Esophagus squamous epithelium (tissue), 5 donors: ENCODE measurements at regions not wholly inside any gene's neighbourhood (a gene's known extent, or its start where the extent isn't known, plus 50 kb on each side); places are given as distances from the start of the nearest gene placed in this dataset.

ENCODE experiments used
- DNase-seq: peaks from one replicate; lab custom pipeline; 2025; lab: John Stamatoyannopoulos, UW
- H3K27ac ChIP-seq, 4 donors: fragments of 200-600 bp; sonication (generic); one replicate each; pipeline ENCODE4 v1.5.1; 2016 to 2019; ENCODE audit warnings: mild to moderate bottlenecking in 1 of 4
- H3K27me3 ChIP-seq, 4 donors: fragments of 200-600 bp; sonication (generic); 1 replicate in 3 of 4; 2 replicates in 1 of 4; pipeline versions ENCODE4 v1.5.1 to v1.6.0; 2017 to 2021; ENCODE audit warnings: antibody characterized with exemption in 1 of 4
- H3K36me3 ChIP-seq, 3 donors: fragments of 200-600 bp; sonication (generic); one replicate each; pipeline ENCODE4 v1.5.1; 2016 to 2019
- H3K4me1 ChIP-seq, 3 donors: fragments of 200-600 bp; sonication (generic); one replicate each; pipeline ENCODE4 v1.5.1; 2017 to 2019
- H3K4me3 ChIP-seq, 4 donors: fragments of 200-600 bp; sonication (generic); 1 replicate in 3 of 4; 2 replicates in 1 of 4; pipeline ENCODE4 v1.5.1; 2016 to 2019; ENCODE audit warnings: mild to moderate bottlenecking in 2 of 4, moderate library complexity in 1 of 4
- H3K9me3 ChIP-seq, 3 donors: fragments of 200-600 bp; sonication (generic); one replicate each; pipeline ENCODE4 v1.5.1; 2016 to 2019
- CTCF ChIP-seq, 6 experiments: fragments of 450-650 bp in 4 of 6; fragments of 200-600 bp in 2 of 6; sonication (generic) in 2 of 6; IDR thresholded peaks; one replicate each; pipeline ENCODE4 v1.5.1; 2016 to 2019; ENCODE audit warnings: antibody characterized with exemption in 6 of 6, mild to moderate bottlenecking in 4 of 6, moderate library complexity in 4 of 6
- POLR2A ChIP-seq, 4 donors: fragments of 450-650 bp; IDR thresholded peaks; one replicate each; pipeline ENCODE4 v1.6.1; 2017; ENCODE audit warnings: antibody characterized with exemption in 4 of 4, mild to moderate bottlenecking in 4 of 4, moderate library complexity in 3 of 4
- WGBS, 2 donors: methylation state at CpG; one replicate each; pipeline ENCODE4 v1.1.5; 2018; 5-methylcytosine and 5-hydroxymethylcytosine counted together
- intact Hi-C: fragments of 100-400 bp; cut with DNase I; formaldehyde crosslinking; loops from one replicate; pipeline ENCODE4 v1.15.0; 2022
- donor health status: DM: yes; HTN: yes; CAD: no.

- Histone ChIP-seq H3K4me3 (no peak overlapping the region), H3K27me3 (no peaks in the 10 kb centered on the region), H3K9me3 (peaks cover 0 to 7% (median 0%) of the 10 kb centered on the region in 3 donors), H3K27ac (no peak overlapping the region), H3K4me1 (no peaks in the 10 kb centered on the region), H3K36me3 (no peaks in the 10 kb centered on the region)
- no peak for DNase-seq
- intact Hi-C loops, result no loop called here
- 58 to 61% methylated on average over 1 of the region's 1 CpG for WGBS, 2 donors
- no peak for TF ChIP-seq POLR2A (IDR thresholded peaks at IDR 0.05)
- TF ChIP-seq CTCF (IDR thresholded peaks at IDR 0.05), result no peak
Measured at GRCh38 chr18:53886058-53886457, 338.4 kb downstream of the MBD2 start.

GRCh38 chr18:53883771-53884170 lies 340.7 kb downstream of the MBD2 start:
- H3K27me3 ChIP-seq, result no peaks in the 10 kb centered on the region
- H3K4me3 ChIP-seq, result no peak overlapping the region
- H3K27ac ChIP-seq, result no peak overlapping the region
- peaks cover 0 to 7% (median 0%) of the 10 kb centered on the region in 3 donors for H3K9me3 ChIP-seq
- DNase-seq, result no peak
- H3K36me3 ChIP-seq, result no peaks in the 10 kb centered on the region
- TF ChIP-seq CTCF (IDR thresholded peaks at IDR 0.05) (no peak), POLR2A (IDR thresholded peaks at IDR 0.05) (no peak)
- WGBS, 2 donors, result 92 to 94% methylated on average over 2 of the region's 2 CpGs
- intact Hi-C loops, result no loop called here
- H3K4me1 ChIP-seq, result no peaks in the 10 kb centered on the region

GRCh38 chr18:53874103-53874502 lies 350.4 kb downstream of the MBD2 start:
- Histone ChIP-seq H3K4me1 (no peaks in the 10 kb centered on the region), H3K4me3 (no peak overlapping the region), H3K9me3 (peaks cover 0 to 3% (median 0%) of the 10 kb centered on the region in 3 donors), H3K36me3 (no peaks in the 10 kb centered on the region), H3K27ac (no peak overlapping the region), H3K27me3 (no peaks in the 10 kb centered on the region)
- no peak for TF ChIP-seq CTCF (IDR thresholded peaks at IDR 0.05)
- TF ChIP-seq POLR2A (IDR thresholded peaks at IDR 0.05), result no peak
- DNase-seq, result no peak
- WGBS, 2 donors, result 85 to 97% methylated on average over 2 of the region's 2 CpGs
- intact Hi-C loops, result no loop called here

GRCh38 chr18:53864770-53865169 lies 359.7 kb downstream of the MBD2 start:
- H3K27me3 ChIP-seq, result no peaks in the 10 kb centered on the region
- 47 to 51% methylated on average over 5 of the region's 5 CpGs for WGBS, 2 donors
- H3K4me3 ChIP-seq, result no peak overlapping the region
- no peaks in the 10 kb centered on the region for H3K9me3 ChIP-seq
- TF ChIP-seq CTCF (IDR thresholded peaks at IDR 0.05) (no peak), POLR2A (IDR thresholded peaks at IDR 0.05) (no peak)
- intact Hi-C loops, result no loop called here
- H3K36me3 ChIP-seq, result no peaks in the 10 kb centered on the region
- no peak overlapping the region for H3K27ac ChIP-seq
- H3K4me1 ChIP-seq, result no peaks in the 10 kb centered on the region
- DNase-seq, result no peak

- no peak for TF ChIP-seq POLR2A (IDR thresholded peaks at IDR 0.05)
Measured at GRCh38 chr18:53862921-53863320, 361.5 kb downstream of the MBD2 start.

GRCh38 chr18:53861185-53861584 lies 363.3 kb downstream of the MBD2 start:
- intact Hi-C loops, result no loop called here
- Histone ChIP-seq H3K27me3 (no peaks in the 10 kb centered on the region), H3K9me3 (no peaks in the 10 kb centered on the region), H3K4me1 (no peaks in the 10 kb centered on the region), H3K27ac (no peak overlapping the region), H3K36me3 (no peaks in the 10 kb centered on the region), H3K4me3 (no peak overlapping the region)
- TF ChIP-seq CTCF (IDR thresholded peaks at IDR 0.05) (no peak), POLR2A (IDR thresholded peaks at IDR 0.05) (no peak)
- no CpG with 5 or more reads among the region's 1 CpG for WGBS, 2 donors
- DNase-seq, result no peak

More at GRCh38 chr18:53862921-53863320, 361.5 kb downstream of the MBD2 start:
- H3K4me3 ChIP-seq, result no peak overlapping the region
- H3K9me3 ChIP-seq, result no peaks in the 10 kb centered on the region
- 24 to 44% methylated on average over 1 of the region's 1 CpG for WGBS, 2 donors
- intact Hi-C loops, result no loop called here
- H3K4me1 ChIP-seq, result no peaks in the 10 kb centered on the region
- no peak overlapping the region for H3K27ac ChIP-seq
- DNase-seq, result no peak
- H3K27me3 ChIP-seq, result no peaks in the 10 kb centered on the region
- H3K36me3 ChIP-seq, result no peaks in the 10 kb centered on the region
